ENCODE measurements at regions not wholly inside any gene's neighbourhood (a gene's known extent, or its start where the extent isn't known, plus 50 kb on each side); places are given as distances from the start of the nearest gene placed in this dataset.
"Not testable (repeated sequence)": the region's sequence is repeated elsewhere in the genome, so short reads cannot be mapped to it uniquely, and the experiment has no call there.

GRCh38 chr2:13822365-13822764 is 810.2 kb upstream of the LRATD1 start:
- POLR2A ChIA-PET = no interaction called here
- Histone ChIP-seq H3K4me2 (ENCODE audit: low read length) (no peak overlapping the region), H3K27ac (ENCODE audit: low read depth, low read length, poor library complexity, severe bottlenecking) (no peak overlapping the region), H3K4me3 (ENCODE audit: low read depth, low read length, poor library complexity, severe bottlenecking) (no peak overlapping the region), H4K20me1 (ENCODE audit: insufficient read depth, low read length) (no peaks in the 10 kb centered on the region), H3K9me2 (ENCODE audit: insufficient read depth, low read length) (no peaks in the 10 kb centered on the region), H3K79me2 (ENCODE audit: insufficient read depth, low read depth, low read length) (no peaks in the 10 kb centered on the region), H3K36me3 (ENCODE audit: insufficient read depth, low read length) (no peaks in the 10 kb centered on the region), H2AFZ (ENCODE audit: low read length) (no peak overlapping the region), H3K4me1 (ENCODE audit: insufficient read depth, low read length, poor library complexity, severe bottlenecking) (no peaks in the 10 kb centered on the region), H3K9me3 (ENCODE audit: low read length) (no peaks in the 10 kb centered on the region)
- BruUV-seq (replicated peaks) = no TSS peak
- CTCF ChIA-PET (ENCODE audit: unreplicated experiment) = no interaction called here
- intact Hi-C loops (cut with micrococcal nuclease; ENCODE audit: unreplicated experiment) = no loop called here
- DNase-seq (ENCODE audit: low spot score) = no peak
- TF ChIP-seq EZH2phosphoT487 (IDR thresholded peaks at IDR 0.05; ENCODE audit: borderline replicate concordance, low read depth, low read length) = no peak
- TF ChIP-seq, protein P1, sequence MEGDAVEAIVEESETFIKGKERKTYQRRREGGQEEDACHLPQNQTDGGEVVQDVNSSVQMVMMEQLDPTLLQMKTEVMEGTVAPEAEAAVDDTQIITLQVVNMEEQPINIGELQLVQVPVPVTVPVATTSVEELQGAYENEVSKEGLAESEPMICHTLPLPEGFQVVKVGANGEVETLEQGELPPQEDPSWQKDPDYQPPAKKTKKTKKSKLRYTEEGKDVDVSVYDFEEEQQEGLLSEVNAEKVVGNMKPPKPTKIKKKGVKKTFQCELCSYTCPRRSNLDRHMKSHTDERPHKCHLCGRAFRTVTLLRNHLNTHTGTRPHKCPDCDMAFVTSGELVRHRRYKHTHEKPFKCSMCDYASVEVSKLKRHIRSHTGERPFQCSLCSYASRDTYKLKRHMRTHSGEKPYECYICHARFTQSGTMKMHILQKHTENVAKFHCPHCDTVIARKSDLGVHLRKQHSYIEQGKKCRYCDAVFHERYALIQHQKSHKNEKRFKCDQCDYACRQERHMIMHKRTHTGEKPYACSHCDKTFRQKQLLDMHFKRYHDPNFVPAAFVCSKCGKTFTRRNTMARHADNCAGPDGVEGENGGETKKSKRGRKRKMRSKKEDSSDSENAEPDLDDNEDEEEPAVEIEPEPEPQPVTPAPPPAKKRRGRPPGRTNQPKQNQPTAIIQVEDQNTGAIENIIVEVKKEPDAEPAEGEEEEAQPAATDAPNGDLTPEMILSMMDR (conservative IDR thresholded peaks at IDR 0.05; ENCODE audit: low read length) = no peak

- Histone ChIP-seq H3K9me2 (ENCODE audit: insufficient read depth, low read length) (no peaks in the 10 kb centered on the region), H2AFZ (ENCODE audit: low read length) (no peak overlapping the region), H3K4me3 (ENCODE audit: low read depth, low read length, poor library complexity, severe bottlenecking) (no peak overlapping the region), H3K4me1 (ENCODE audit: insufficient read depth, low read length, poor library complexity, severe bottlenecking) (no peaks in the 10 kb centered on the region), H3K9me3 (ENCODE audit: low read length) (no peaks in the 10 kb centered on the region), H3K36me3 (ENCODE audit: insufficient read depth, low read length) (no peaks in the 10 kb centered on the region), H3K79me2 (ENCODE audit: insufficient read depth, low read depth, low read length) (no peaks in the 10 kb centered on the region), H4K20me1 (ENCODE audit: insufficient read depth, low read length) (no peaks in the 10 kb centered on the region), H3K27ac (ENCODE audit: low read depth, low read length, poor library complexity, severe bottlenecking) (no peak overlapping the region), H3K4me2 (ENCODE audit: low read length) (no peak overlapping the region)
- no peak for DNase-seq (ENCODE audit: low spot score)
- TF ChIP-seq, protein P1 (conservative IDR thresholded peaks at IDR 0.05; ENCODE audit: low read length) = no peak
- no peak for TF ChIP-seq EZH2phosphoT487 (IDR thresholded peaks at IDR 0.05; ENCODE audit: borderline replicate concordance, low read depth, low read length)
- intact Hi-C loops (cut with micrococcal nuclease; ENCODE audit: unreplicated experiment) = no loop called here
- ChIA-PET POLR2A (interaction anchor here (0.6 kb wide), 1 partner anchor 374 kb away, joined by 4 read pairs; no protein-coding TSS in a partner anchor), CTCF (ENCODE audit: unreplicated experiment) (no interaction called here)
- no TSS peak for BruUV-seq (replicated peaks)
These were observed 806.1 kb upstream of the LRATD1 start for GRCh38 chr2:13826314-13826853.

DNA sequence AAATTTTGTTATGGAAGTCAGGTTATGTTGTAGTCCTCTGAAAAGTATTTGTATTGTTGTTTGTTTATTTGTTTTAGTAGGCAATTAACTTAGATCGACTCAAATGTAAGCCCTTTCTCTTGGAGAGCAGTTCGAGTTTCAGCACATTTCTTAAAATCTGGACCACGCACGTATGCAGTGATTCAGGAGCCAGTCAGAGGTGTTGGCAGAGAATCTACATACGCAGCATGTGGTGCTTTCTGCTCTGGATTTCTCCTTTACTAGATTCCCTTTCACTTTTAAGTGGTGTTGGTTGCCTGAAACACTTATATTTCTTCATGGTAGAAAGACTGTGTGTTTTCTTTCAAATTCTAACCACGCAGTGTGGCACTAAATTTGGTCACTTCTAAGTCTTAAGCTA is 773.9 kb upstream of the LRATD1 start:
- Histone ChIP-seq H3K79me2 (ENCODE audit: insufficient read depth, low read depth, low read length) (no peaks in the 10 kb centered on the region), H3K9me3 (ENCODE audit: low read length) (no peaks in the 10 kb centered on the region), H3K4me1 (ENCODE audit: insufficient read depth, low read length, poor library complexity, severe bottlenecking) (no peaks in the 10 kb centered on the region), H3K4me3 (ENCODE audit: low read depth, low read length, poor library complexity, severe bottlenecking) (no peak overlapping the region), H2AFZ (ENCODE audit: low read length) (no peak overlapping the region), H3K36me3 (ENCODE audit: insufficient read depth, low read length) (no peaks in the 10 kb centered on the region), H4K20me1 (ENCODE audit: insufficient read depth, low read length) (no peaks in the 10 kb centered on the region), H3K27ac (ENCODE audit: low read depth, low read length, poor library complexity, severe bottlenecking) (no peak overlapping the region), H3K9me2 (ENCODE audit: insufficient read depth, low read length) (no peaks in the 10 kb centered on the region), H3K4me2 (ENCODE audit: low read length) (no peak overlapping the region)
- TF ChIP-seq EZH2phosphoT487 (IDR thresholded peaks at IDR 0.05; ENCODE audit: borderline replicate concordance, low read depth, low read length) = no peak
- TF ChIP-seq, protein P1 (conservative IDR thresholded peaks at IDR 0.05; ENCODE audit: low read length) = no peak
- ChIA-PET CTCF (ENCODE audit: unreplicated experiment) (no interaction called here), POLR2A (no interaction called here)
- intact Hi-C loops (cut with micrococcal nuclease; ENCODE audit: unreplicated experiment) = no loop called here
- BruUV-seq (replicated peaks) = no TSS peak
- no peak for DNase-seq (ENCODE audit: low spot score)

GRCh38 chr2:13868275-13868674 is 764.2 kb upstream of the LRATD1 start:
- H3K4me1 ChIP-seq (ENCODE audit: insufficient read depth, low read length, poor library complexity, severe bottlenecking); H2AFZ ChIP-seq (ENCODE audit: low read length); H3K9me2 ChIP-seq (ENCODE audit: insufficient read depth, low read length); POLR2A ChIA-PET; H3K27ac ChIP-seq (ENCODE audit: low read depth, low read length, poor library complexity, severe bottlenecking); H3K36me3 ChIP-seq (ENCODE audit: insufficient read depth, low read length); CTCF ChIA-PET (ENCODE audit: unreplicated experiment); H3K79me2 ChIP-seq (ENCODE audit: insufficient read depth, low read depth, low read length); DNase-seq (ENCODE audit: low spot score); H3K4me3 ChIP-seq (ENCODE audit: low read depth, low read length, poor library complexity, severe bottlenecking); H3K4me2 ChIP-seq (ENCODE audit: low read length); BruUV-seq (replicated peaks); H4K20me1 ChIP-seq (ENCODE audit: insufficient read depth, low read length); H3K9me3 ChIP-seq (ENCODE audit: low read length); intact Hi-C loops (cut with micrococcal nuclease; ENCODE audit: unreplicated experiment): not testable (repeated sequence)
